NAMALWA (cell line): ENCODE measurements at regions not wholly inside any gene's neighbourhood (a gene's known extent, or its start where the extent isn't known, plus 50 kb on each side); places are given as distances from the start of the nearest gene placed in this dataset.

ENCODE experiments used
- DNase-seq: peaks from one replicate; pipeline ENCODE4 v3.0.0-alpha.2; 2015; ENCODE audit warnings: low spot score

- no peak for DNase-seq
Observed at GRCh38 chr10:16352146-16352545, 84.7 kb upstream of the PTER start.

- no peak for DNase-seq
Observed at GRCh38 chr10:16360001-16360400, 76.8 kb upstream of the PTER start.

- no peak for DNase-seq
Observed at GRCh38 chr10:16360425-16360824, 76.4 kb upstream of the PTER start.

GRCh38 chr10:16361086-16361485, 75.7 kb upstream of the PTER start:
- no peak for DNase-seq

- no peak for DNase-seq
Observed at GRCh38 chr10:16363741-16364140, 73.1 kb upstream of the PTER start.

- no peak for DNase-seq
Observed at GRCh38 chr10:16367621-16368292, 69.1 kb upstream of the PTER start.

- no peak for DNase-seq
Observed at GRCh38 chr10:16381083-16381482, 55.7 kb upstream of the PTER start.

GRCh38 chr10:16384021-16384420, 52.8 kb upstream of the PTER start:
- no peak for DNase-seq

- DNase-seq: no peak
Observed at GRCh38 chr10:16386855-16387254, 50.0 kb upstream of the PTER start.
